Tibial nerve (tissue), 3 donors: ENCODE measurements at regions not wholly inside any gene's neighbourhood (a gene's known extent, or its start where the extent isn't known, plus 50 kb on each side); places are given as distances from the start of the nearest gene placed in this dataset.

Source experiments
- POLR2A ChIP-seq, 2 donors: fragments of 450-650 bp; IDR thresholded peaks; one replicate each; pipeline ENCODE4 v1.6.1; 2017; ENCODE audit warnings: antibody characterized with exemption in 2 of 2, mild to moderate bottlenecking in 2 of 2, moderate library complexity in 2 of 2
- TF ChIP-seq, protein P1 (sequence below), 5 experiments: fragments of 200-600 bp in 3 of 5; fragments of 450-650 bp in 2 of 5; sonication (generic) in 3 of 5; IDR thresholded peaks; one replicate each; pipeline ENCODE4 v1.5.1; 2016 to 2019; ENCODE audit warnings: antibody characterized with exemption in 5 of 5, mild to moderate bottlenecking in 3 of 5, moderate library complexity in 2 of 5

DNA sequence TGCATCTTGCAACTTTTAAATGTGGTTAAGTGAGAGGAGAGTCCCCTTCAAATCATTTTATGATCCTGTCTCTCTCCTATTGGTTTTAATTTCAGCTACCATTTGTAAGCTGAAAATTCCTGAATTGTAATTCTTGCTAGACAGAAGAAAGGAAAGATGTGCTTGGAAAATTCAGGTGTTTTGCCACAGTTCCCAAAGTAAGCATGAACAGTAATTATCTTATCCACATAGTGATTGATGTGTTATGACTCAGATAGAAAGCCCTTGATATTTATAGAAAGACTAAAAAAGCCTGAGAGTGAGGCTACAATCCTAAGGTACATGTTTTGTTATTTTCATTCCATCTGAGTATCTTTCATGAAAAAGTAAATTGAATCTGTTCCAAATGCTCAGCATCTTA lies 492.5 kb downstream of the MAT2B start:
- TF ChIP-seq, protein P1, sequence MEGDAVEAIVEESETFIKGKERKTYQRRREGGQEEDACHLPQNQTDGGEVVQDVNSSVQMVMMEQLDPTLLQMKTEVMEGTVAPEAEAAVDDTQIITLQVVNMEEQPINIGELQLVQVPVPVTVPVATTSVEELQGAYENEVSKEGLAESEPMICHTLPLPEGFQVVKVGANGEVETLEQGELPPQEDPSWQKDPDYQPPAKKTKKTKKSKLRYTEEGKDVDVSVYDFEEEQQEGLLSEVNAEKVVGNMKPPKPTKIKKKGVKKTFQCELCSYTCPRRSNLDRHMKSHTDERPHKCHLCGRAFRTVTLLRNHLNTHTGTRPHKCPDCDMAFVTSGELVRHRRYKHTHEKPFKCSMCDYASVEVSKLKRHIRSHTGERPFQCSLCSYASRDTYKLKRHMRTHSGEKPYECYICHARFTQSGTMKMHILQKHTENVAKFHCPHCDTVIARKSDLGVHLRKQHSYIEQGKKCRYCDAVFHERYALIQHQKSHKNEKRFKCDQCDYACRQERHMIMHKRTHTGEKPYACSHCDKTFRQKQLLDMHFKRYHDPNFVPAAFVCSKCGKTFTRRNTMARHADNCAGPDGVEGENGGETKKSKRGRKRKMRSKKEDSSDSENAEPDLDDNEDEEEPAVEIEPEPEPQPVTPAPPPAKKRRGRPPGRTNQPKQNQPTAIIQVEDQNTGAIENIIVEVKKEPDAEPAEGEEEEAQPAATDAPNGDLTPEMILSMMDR (IDR thresholded peaks at IDR 0.05), result no peak
- no peak for TF ChIP-seq POLR2A (IDR thresholded peaks at IDR 0.05)
